Activated naive CD4-positive, alpha-beta T cell treated with anti-CD3 and anti-CD28 coated beads, Interleukin-2, amount 50 U/mL, for 16 hours (primary cell): ENCODE measurements at regions not wholly inside any gene's neighbourhood (a gene's known extent, or its start where the extent isn't known, plus 50 kb on each side); places are given as distances from the start of the nearest gene placed in this dataset.

Experiments used
- DNase-seq: peaks from one replicate; pipeline ENCODE4 v3.0.0-alpha.2; 2020

DNA sequence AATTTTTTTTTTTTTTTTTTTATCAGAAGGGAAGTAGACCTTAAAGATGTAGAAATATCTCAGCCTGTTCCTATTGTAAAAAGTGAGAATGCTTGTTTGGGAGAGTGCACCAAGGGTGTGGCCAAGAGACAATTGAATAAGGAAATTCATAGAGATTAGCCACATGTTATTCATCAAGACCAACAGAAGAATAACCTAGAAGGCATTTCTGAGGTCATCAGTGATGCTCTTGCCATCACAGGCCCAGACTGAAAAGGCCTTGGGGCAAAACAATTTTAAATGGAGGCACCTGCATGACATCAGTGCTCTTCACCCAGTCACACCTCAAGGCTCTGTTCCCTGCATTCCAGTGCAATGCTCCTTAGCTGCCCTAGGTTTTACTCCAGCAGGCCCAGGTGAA lies 2043.3 kb upstream of the PIK3C3 start:
- DNase-seq: no peak

DNA sequence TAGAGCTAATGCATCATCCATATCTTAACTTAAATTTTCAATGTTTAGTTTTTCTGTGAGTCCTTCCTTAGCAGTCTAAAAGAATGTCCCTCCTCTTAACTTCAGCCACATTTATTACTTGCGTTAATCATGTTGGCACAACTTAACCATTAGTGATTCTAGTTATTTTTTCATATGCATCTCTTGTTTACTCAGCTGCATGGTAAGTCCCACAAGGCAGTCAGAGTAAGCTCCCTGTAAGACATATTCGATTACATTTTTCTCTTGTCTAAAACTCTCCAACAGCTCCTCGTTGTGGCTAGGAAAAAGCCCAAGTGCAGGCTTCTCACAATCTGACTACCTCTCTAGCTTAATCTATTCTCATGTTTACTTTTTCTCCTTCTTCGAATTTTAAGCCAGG lies 2045.3 kb upstream of the PIK3C3 start:
- no peak for DNase-seq

- no peak for DNase-seq
Measured at GRCh38 chr18:39886136-39886535, 2068.9 kb upstream of the PIK3C3 start.

DNA sequence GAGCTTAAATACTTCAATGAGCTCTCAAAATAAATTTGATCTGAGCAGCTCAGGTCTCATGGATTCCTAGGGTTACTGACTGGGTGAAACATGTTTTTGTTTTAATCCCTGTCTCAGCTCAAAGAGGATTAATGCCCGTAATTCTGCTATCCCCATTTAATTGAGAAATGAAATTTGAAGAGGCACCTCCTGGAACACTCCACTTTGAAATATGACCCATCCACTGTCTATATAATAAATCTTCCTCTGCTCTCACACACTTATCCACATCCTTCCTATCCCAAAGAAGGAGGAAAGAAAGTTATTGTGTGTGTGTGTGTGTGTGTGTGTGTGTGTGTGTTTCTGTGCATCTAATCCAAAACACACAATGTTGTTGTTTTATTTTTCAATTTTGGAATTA lies 2082.4 kb upstream of the PIK3C3 start:
- no peak for DNase-seq

- DNase-seq: no peak
Measured at GRCh38 chr18:39871961-39872360, 2083.1 kb upstream of the PIK3C3 start.

GRCh38 chr18:39870591-39870990 lies 2084.4 kb upstream of the PIK3C3 start:
- DNase-seq: no peak

GRCh38 chr18:39863916-39864315 lies 2091.1 kb upstream of the PIK3C3 start:
- DNase-seq: no peak

DNA sequence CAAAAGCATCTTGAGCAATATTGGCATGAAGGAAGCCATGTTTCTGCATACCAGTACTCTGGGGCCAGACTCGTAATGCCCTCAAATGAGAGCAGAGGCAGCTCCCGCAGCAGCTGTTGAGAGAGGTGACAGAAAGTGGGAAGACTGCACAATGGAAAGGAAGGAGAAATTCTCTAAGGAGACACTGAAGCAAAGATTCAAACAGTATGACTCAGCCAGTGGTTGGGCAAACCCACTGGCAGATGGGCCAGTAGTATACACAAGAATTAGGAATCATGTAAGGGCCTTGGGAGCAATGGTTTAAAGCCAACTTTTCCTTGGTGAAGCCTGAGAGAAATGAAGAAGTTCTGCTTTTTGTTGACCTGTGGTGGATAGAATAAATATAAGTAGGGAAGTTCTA lies 2092.7 kb upstream of the PIK3C3 start:
- DNase-seq: no peak

- DNase-seq: no peak
Measured at GRCh38 chr18:39854291-39854690, 2100.7 kb upstream of the PIK3C3 start.

DNA sequence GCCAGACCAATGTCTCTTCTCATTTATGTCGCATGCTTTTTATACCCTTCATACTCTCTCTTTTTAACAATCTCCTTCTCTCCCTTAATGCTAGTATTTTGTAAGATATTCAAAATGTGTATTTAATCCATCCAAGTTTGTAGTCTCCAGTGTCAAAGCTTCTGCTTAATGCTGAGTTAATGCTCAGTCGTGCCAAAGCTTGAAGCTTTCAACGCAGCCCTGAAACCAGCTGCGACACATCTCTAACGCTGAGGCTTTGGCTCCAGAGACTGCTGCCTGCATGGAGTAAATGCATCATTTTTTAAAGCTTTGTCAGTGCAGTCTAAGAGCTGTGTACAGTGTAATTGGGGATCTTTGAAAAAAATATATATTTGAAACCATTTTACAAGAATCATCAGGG lies 2108.8 kb upstream of the PIK3C3 start:
- no peak for DNase-seq

DNA sequence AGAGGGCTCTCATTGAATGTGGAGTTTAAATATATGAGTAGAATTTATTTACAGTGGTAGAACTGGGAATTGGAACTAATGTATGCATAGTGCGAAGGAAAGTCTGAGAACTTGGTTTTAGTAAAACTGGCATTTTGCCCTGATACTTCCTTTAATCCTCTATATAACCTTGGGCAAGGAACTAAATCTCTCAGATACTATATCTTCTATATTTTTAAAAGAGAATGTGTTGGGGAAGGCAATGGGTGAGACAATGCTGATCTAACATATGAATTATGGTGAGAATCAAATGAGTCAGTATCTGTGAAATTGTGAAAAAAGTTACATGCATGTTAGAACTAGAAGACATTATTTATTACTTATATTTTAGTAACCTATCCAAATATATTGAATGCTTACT lies 2109.4 kb upstream of the PIK3C3 start:
- DNase-seq: no peak

GRCh38 chr18:39845106-39845505 lies 2109.9 kb upstream of the PIK3C3 start:
- DNase-seq: no peak

DNA sequence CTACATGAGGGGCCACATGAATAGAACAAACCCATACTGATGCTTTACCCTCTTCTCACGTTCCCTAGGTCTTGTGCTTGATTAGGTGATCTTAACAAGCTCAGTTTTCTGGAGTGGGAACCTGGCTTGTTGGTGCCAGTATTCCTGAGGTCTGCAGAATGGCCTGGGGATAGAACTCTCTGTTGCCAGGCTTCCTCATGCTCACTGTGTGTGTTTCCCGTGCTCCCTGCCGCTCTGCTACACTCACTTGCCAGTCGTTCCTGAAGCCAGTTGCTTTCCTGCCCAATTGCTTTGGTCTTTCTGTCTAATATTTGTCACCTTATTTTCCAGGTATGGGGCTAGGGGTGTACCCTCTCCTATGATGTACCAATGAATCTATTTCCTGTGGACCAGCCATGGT lies 2111.5 kb upstream of the PIK3C3 start:
- DNase-seq: no peak

GRCh38 chr18:39842366-39842914 lies 2112.6 kb upstream of the PIK3C3 start:
- DNase-seq: no peak

DNA sequence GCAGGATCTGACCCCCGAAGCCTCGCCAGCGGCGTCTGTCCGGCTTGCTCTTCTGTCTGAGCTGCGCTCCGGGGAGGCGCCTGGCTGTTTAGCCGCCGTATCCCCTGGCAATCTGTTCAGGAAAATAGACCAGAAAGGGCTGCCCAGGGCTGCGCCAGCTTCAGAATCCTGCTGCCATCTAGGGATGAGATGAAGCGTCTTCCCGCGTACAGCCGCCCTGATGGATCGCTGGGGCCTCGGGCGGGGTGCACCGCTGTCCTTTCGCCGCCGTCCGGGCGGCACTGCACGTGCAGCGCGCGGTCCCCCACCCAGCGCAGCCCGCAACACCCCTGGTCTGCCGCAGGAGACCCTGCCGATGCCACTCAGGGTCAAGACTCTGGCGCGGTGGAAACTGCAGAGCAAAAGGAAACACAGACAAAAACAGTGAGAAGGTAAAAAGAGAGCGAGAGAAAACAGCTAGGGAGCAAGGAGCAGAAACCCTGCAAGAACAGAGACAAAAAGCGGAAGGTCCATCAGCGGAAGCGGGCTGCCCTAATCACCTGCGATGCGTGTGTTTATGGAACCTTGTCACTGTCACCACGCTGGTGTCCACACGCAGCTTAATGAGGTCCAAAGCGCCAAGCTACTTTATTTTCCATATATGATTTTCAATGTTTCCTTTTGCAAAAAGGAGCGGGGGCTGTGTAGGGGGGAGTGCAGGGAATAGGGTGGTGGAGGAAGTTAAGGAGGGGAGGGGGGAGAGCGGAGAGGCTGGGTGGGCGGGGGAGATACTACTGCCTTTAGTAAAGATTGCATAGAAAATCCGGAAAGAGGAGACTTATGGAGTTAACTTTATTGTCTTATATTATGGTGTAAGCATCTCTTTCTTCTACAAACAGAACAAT lies 2113.3 kb upstream of the PIK3C3 start:
- no peak for DNase-seq

- DNase-seq: no peak
Measured at GRCh38 chr18:39840856-39841481, 2114.1 kb upstream of the PIK3C3 start.

- no peak for DNase-seq
Measured at GRCh38 chr18:39840406-39840805, 2114.6 kb upstream of the PIK3C3 start.

GRCh38 chr18:39839782-39840181 lies 2115.3 kb upstream of the PIK3C3 start:
- no peak for DNase-seq

DNA sequence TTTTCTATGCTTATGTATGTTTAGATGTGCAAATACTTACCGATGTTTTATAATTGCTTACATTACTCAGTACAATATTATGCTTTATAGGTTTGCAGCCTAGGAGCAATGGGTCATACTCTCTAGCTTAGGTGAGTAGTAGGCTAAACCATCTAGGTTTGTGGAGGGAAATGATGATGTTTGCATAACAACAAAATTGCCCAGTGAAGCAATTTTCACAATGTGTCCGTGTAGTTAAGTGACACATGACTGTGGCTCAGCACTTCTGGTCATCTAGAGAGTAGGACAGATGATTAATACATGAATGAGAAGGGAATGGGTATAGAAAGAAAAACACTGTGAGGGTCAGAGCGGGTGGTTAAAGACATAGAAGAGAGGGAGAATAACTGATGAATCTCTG lies 2116.2 kb upstream of the PIK3C3 start:
- DNase-seq: no peak

GRCh38 chr18:39835303-39836030 lies 2119.6 kb upstream of the PIK3C3 start:
- no peak for DNase-seq

DNA sequence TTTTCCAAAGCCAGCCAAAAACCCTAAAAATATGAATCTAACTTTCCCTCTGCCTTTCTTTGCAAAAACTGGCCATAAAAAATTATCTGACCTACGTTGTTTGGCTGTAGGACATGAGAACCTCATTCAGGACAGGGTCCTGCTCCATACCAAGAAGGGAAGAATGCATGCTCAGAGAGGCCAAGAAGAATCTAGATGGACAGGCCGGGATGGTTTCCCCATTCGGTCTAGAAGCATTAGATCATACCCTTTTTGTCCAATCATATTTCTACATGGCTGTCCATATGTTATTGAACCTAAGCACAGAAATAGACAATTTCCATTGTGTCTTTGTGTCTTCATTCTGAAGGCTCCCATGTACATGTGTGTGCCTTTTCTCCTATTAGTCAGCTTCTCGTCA lies 2120.4 kb upstream of the PIK3C3 start:
- no peak for DNase-seq

GRCh38 chr18:39825485-39826150 lies 2129.4 kb upstream of the PIK3C3 start:
- DNase-seq: no peak

DNA sequence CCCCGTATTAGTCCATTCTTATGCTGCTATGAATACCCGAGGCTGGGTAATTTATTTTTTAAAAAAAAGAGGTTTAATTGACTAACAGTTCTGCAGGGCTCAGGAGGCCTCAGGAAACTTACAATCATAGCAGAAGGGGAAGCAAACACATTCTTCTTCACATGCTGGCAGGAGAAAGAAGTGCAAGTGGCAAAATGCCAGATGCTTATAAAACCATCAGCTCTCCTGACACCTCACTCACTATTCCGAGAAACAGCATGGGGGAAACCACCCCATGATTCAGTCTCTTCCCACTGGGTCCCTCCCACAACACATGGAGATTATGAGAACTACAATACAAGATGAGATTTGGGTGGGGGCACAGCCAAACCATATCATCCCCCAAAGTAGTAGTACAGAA lies 2148.5 kb upstream of the PIK3C3 start:
- DNase-seq: no peak
